SIG-M5 treated with dmso at 0.1 percent for 504 hours (cell line): ENCODE measurements at regions not wholly inside any gene's neighbourhood (a gene's known extent, or its start where the extent isn't known, plus 50 kb on each side); places are given as distances from the start of the nearest gene placed in this dataset.
A peak's percentile ranks its signal among the peaks of the same experiment; 100 is the strongest.

Source experiments
- DNase-seq: peaks from one replicate; lab custom pipeline; 2025; ENCODE audit not compliant: unreplicated experiment; lab: John Stamatoyannopoulos, UW

GRCh38 chr13:73422973-73423372, 364.2 kb downstream of the KLF5 start:
- DNase-seq = no peak

- DNase-seq = no peak
Measured at GRCh38 chr13:73421310-73421912, 362.6 kb downstream of the KLF5 start.

- no peak for DNase-seq
Measured at GRCh38 chr13:73419186-73419585, 360.4 kb downstream of the KLF5 start.

- peak; percentile 8 for DNase-seq
Measured at GRCh38 chr13:73417012-73417615, 358.3 kb downstream of the KLF5 start.

- DNase-seq = no peak
Measured at GRCh38 chr13:73416093-73416492, 357.3 kb downstream of the KLF5 start.

- no peak for DNase-seq
Measured at GRCh38 chr13:73413656-73414055, 354.9 kb downstream of the KLF5 start.

- DNase-seq = no peak
Measured at GRCh38 chr13:73412933-73413332, 354.1 kb downstream of the KLF5 start.

- DNase-seq = no peak
Measured at GRCh38 chr13:73411067-73411809, 352.4 kb downstream of the KLF5 start.

GRCh38 chr13:73406454-73406853, 347.6 kb downstream of the KLF5 start:
- DNase-seq = no peak

GRCh38 chr13:73404581-73404980, 345.8 kb downstream of the KLF5 start:
- DNase-seq = no peak

- DNase-seq = no peak
Measured at GRCh38 chr13:73403355-73404120, 344.7 kb downstream of the KLF5 start.

- no peak for DNase-seq
Measured at GRCh38 chr13:73401769-73402168, 343.0 kb downstream of the KLF5 start.

GRCh38 chr13:73399347-73400216, 340.8 kb downstream of the KLF5 start:
- no peak for DNase-seq

GRCh38 chr13:73397496-73398305, 338.9 kb downstream of the KLF5 start:
- DNase-seq = no peak

- DNase-seq = no peak
Measured at GRCh38 chr13:73394066-73394465, 335.3 kb downstream of the KLF5 start.

- no peak for DNase-seq
Measured at GRCh38 chr13:73390100-73390499, 331.3 kb downstream of the KLF5 start.

GRCh38 chr13:73388586-73388985, 329.8 kb downstream of the KLF5 start:
- DNase-seq = no peak

GRCh38 chr13:73387318-73387717, 328.5 kb downstream of the KLF5 start:
- no peak for DNase-seq

GRCh38 chr13:73385848-73386247, 327.0 kb downstream of the KLF5 start:
- no peak for DNase-seq
